Panc1 (cell line): ENCODE measurements at regions not wholly inside any gene's neighbourhood (a gene's known extent, or its start where the extent isn't known, plus 50 kb on each side); places are given as distances from the start of the nearest gene placed in this dataset.

Source experiments
- CTCF ChIP-seq: fragments of 450-650 bp; IDR thresholded peaks from 2 replicates; pipeline ENCODE4 v1.5.1; 2017; ENCODE audit warnings: mild to moderate bottlenecking
- POLR2AphosphoS5 ChIP-seq: IDR thresholded peaks from 2 replicates; pipeline ENCODE4 v1.6.1; 2012; ENCODE audit warnings: mild to moderate bottlenecking, low read depth, low read length, moderate library complexity
- REST ChIP-seq, 2 experiments: IDR thresholded peaks; 2 replicates each; pipeline ENCODE4 v1.6.1; 2011 to 2012; ENCODE audit warnings: low read depth in 2 of 2, control low read depth in 1 of 2, low read length in 1 of 2, mild to moderate bottlenecking in 1 of 2, moderate library complexity in 1 of 2; ENCODE audit not compliant: insufficient read depth in 1 of 2

GRCh38 chr20:19893356-19893755, 123.8 kb upstream of the NAA20 start:
- TF ChIP-seq CTCF: no peak
- TF ChIP-seq POLR2AphosphoS5: no peak
- TF ChIP-seq REST (IDR thresholded peaks at IDR 0.05; ENCODE audit: insufficient read depth in 1 of 2, low read depth in 2 of 2, low read length in 1 of 2): no peak
